Kidney (tissue), 13 donors: ENCODE measurements at regions not wholly inside any gene's neighbourhood (a gene's known extent, or its start where the extent isn't known, plus 50 kb on each side); places are given as distances from the start of the nearest gene placed in this dataset.

Source experiments
- DNase-seq, 5 donors: peaks; one replicate each; pipeline ENCODE4 v3.0.0-alpha.2; 2013 to 2020
- FAIRE-seq: peaks from 2 replicates; lab custom pipeline; 2012; peaks lifted over from hg19 to GRCh38; lab: Jason Lieb, UNC
- H3K27ac ChIP-seq, 2 donors: one replicate each; pipeline ENCODE4 v1.7.0; 2013; ENCODE audit warnings: low read depth in 2 of 2, low read length in 2 of 2, inconsistent platforms in 1 of 2
- H3K27me3 ChIP-seq: one replicate; pipeline ENCODE4 v1.7.1; 2013; ENCODE audit warnings: low read length, inconsistent platforms; ENCODE audit not compliant: control insufficient read depth, insufficient read depth
- H3K36me3 ChIP-seq, 3 donors: one replicate each; pipeline versions ENCODE4 v1.7.0 to v1.7.1; 2013; ENCODE audit warnings: low read length in 3 of 3, control low read depth in 1 of 3, inconsistent platforms in 1 of 3; ENCODE audit not compliant: insufficient read depth in 3 of 3, control insufficient read depth in 2 of 3
- H3K4me1 ChIP-seq, 3 donors: one replicate each; pipeline versions ENCODE4 v1.7.0 to v1.7.1; 2013; ENCODE audit warnings: low read length in 3 of 3, inconsistent platforms in 1 of 3, low read depth in 1 of 3; ENCODE audit not compliant: control insufficient read depth in 2 of 3, insufficient read depth in 2 of 3
- H3K4me3 ChIP-seq, 3 donors: one replicate each; pipeline versions ENCODE4 v1.7.0 to v1.8.1; 2013; ENCODE audit warnings: low read length in 3 of 3, control low read depth in 1 of 3, inconsistent platforms in 1 of 3
- H3K9ac ChIP-seq, 3 donors: one replicate each; pipeline versions ENCODE4 v1.7.0 to v1.7.1; 2013; ENCODE audit warnings: low read length in 3 of 3, control low read depth in 1 of 3, inconsistent platforms in 1 of 3
- H3K9me3 ChIP-seq, 3 donors: one replicate each; pipeline versions ENCODE4 v1.7.0 to v1.7.1; 2013; ENCODE audit warnings: low read length in 3 of 3, control low read depth in 1 of 3, inconsistent platforms in 1 of 3; ENCODE audit not compliant: control insufficient read depth in 2 of 3, insufficient read depth in 1 of 3
- intact Hi-C: fragments of 100-400 bp; cut with DNase I; formaldehyde crosslinking; loops from one replicate; pipeline ENCODE4 v1.11.1; 2022
- TF ChIP-seq, protein P1 (sequence below): IDR thresholded peaks from 3 replicates; pipeline ENCODE4 v1.5.1; 2012; ENCODE audit warnings: mild to moderate bottlenecking, moderate library complexity, borderline replicate concordance; ENCODE audit not compliant: insufficient read depth; ENCODE audit errors: extremely low read depth
- donor health status: control.
- donor health status: control.
- donor health status: control.
- donor health status: control.
- donor health status: control.
- donor health status: DM: yes; HTN: yes; CAD: no.
- donor health status: Normal renal cell carcinoma (clear cell type).

DNA sequence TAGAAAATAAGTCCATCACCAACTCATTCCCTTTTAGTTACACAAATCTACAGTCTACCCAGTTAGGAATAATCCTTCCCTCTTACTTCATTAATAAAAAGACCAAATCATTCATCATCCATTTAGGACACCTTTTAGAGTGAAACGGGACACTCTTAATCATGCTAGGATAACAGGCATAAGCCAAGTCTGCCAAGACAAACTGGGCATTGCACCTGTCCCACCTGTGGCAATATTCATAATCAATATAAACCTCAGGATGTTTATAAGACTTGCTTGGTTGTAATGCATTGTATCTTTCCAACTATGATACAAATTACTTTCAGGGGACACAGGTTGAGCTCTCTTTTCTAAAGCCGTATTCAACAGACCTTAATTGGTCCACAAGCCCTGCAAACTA lies 82.7 kb upstream of the SH3BP4 start:
- FAIRE-seq, result no peak
- peaks cover 0 to 3% (median 0%) of the 10 kb centered on the region in 3 donors for H3K4me1 ChIP-seq
- no peaks in the 10 kb centered on the region for H3K36me3 ChIP-seq
- intact Hi-C loops, result no loop called here
- TF ChIP-seq, protein P1, sequence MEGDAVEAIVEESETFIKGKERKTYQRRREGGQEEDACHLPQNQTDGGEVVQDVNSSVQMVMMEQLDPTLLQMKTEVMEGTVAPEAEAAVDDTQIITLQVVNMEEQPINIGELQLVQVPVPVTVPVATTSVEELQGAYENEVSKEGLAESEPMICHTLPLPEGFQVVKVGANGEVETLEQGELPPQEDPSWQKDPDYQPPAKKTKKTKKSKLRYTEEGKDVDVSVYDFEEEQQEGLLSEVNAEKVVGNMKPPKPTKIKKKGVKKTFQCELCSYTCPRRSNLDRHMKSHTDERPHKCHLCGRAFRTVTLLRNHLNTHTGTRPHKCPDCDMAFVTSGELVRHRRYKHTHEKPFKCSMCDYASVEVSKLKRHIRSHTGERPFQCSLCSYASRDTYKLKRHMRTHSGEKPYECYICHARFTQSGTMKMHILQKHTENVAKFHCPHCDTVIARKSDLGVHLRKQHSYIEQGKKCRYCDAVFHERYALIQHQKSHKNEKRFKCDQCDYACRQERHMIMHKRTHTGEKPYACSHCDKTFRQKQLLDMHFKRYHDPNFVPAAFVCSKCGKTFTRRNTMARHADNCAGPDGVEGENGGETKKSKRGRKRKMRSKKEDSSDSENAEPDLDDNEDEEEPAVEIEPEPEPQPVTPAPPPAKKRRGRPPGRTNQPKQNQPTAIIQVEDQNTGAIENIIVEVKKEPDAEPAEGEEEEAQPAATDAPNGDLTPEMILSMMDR, result no peak
- H3K27me3 ChIP-seq, result no peaks in the 10 kb centered on the region
- no peak overlapping the region for H3K9ac ChIP-seq
- H3K4me3 ChIP-seq, result no peak overlapping the region
- no peaks in the 10 kb centered on the region for H3K9me3 ChIP-seq
- no peak for DNase-seq
- H3K27ac ChIP-seq, result no peak overlapping the region

DNA sequence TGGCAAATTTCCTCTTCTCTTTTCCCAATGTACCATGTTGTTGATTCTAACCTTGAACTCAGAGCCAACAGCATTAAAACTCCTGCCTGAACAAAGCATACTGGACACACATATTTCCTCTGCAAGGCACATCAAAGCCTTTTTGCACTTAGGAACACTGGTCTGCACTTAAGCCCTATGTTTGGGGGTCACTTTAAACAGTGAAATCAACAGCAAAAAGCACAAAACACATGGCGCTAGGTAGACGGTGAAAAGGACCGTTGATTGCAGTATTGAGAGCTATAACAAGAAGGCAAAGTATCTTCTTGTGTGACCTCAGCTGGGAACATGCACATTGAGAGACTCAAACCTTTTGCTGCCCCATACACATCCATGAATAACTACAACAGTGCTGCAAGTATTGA lies 83.9 kb upstream of the SH3BP4 start:
- Histone ChIP-seq H3K27me3 (no peaks in the 10 kb centered on the region), H3K27ac (no peak overlapping the region), H3K4me3 (no peak overlapping the region), H3K9ac (no peak overlapping the region), H3K36me3 (no peaks in the 10 kb centered on the region), H3K9me3 (no peaks in the 10 kb centered on the region), H3K4me1 (peaks cover 0 to 12% (median 0%) of the 10 kb centered on the region in 3 donors)
- intact Hi-C loops, result no loop called here
- no peak for DNase-seq
- no peak for FAIRE-seq
- TF ChIP-seq, protein P1, result no peak

DNA sequence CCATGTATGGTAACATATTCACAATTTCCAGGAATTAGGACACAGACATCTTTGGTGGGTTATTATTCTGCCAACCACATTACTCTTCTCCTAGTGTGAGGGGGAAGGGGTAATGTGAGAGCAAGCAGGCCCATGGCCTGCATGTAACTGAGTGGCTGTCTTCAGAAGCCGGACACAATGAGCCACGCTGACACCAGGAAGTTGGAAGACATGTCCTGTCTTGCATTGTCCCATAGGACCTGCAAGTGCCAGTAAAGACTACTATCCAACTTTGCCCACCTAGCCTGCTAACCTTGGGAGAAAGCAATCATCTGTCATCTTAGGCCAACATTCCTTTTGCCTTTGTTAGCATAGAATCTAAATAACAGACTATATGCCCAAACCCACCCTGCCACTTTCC lies 86.2 kb upstream of the SH3BP4 start:
- peaks cover 2 to 22% (median 12%) of the 10 kb centered on the region in 3 donors for H3K4me1 ChIP-seq
- H3K4me3 ChIP-seq, result no peak overlapping the region
- intact Hi-C loops, result no loop called here
- no peak overlapping the region for H3K27ac ChIP-seq
- no peaks in the 10 kb centered on the region for H3K27me3 ChIP-seq
- no peak for DNase-seq
- H3K9me3 ChIP-seq, result no peaks in the 10 kb centered on the region
- H3K9ac ChIP-seq, result no peak overlapping the region
- no peaks in the 10 kb centered on the region for H3K36me3 ChIP-seq
- TF ChIP-seq, protein P1, result no peak
- no peak for FAIRE-seq

DNA sequence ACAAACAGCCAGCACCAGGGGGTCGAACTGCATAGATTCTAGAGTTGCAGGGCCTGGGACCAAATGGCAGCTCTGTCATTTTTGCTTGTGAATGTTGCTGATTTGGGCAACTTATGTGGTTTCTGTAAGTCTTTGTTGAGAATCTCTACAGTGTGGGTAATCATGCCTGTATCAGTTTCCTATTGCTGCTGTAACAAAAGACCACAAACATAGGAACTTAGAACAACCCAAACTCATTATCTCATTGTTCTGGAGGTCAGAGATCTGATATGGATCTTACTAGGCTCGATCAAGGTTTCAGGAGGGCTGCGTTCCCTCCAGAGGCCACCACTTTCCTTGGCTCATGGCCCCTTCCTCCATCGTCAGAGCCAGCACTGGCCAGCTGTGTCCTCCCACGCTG lies 86.8 kb upstream of the SH3BP4 start:
- no peak overlapping the region for H3K4me3 ChIP-seq
- no peak for FAIRE-seq

More for the DNA sequence above, 86.8 kb upstream of the SH3BP4 start:
- Histone ChIP-seq H3K9ac (no peak overlapping the region), H3K27ac (no peak overlapping the region), H3K4me1 (peaks cover 2 to 22% (median 12%) of the 10 kb centered on the region in 3 donors), H3K27me3 (no peaks in the 10 kb centered on the region), H3K9me3 (no peaks in the 10 kb centered on the region), H3K36me3 (no peaks in the 10 kb centered on the region)
- intact Hi-C loops, result no loop called here
- no peak for DNase-seq
- TF ChIP-seq, protein P1, result no peak
